ENCODE measurements at regions not wholly inside any gene's neighbourhood (a gene's known extent, or its start where the extent isn't known, plus 50 kb on each side); places are given as distances from the start of the nearest gene placed in this dataset.

DNA sequence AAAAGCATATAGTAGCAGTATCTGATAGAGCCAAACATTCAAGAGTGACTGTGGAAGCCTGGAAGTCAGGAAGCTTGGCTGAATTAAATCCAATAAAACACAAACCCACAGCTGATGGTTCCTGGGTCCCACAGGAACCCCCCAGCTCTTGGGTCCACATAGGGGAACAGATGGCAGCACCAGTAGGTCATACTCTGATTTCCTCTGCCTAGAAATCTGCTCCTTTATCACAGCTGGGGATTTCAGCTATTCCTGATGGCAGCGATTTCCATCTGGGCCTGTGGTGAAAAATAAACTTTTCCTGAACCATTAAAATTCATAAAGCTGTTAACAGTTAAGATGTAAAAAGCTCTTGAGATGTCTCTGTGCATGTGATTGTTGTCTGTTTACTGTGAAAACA, 202.0 kb upstream of the FRMD6 start:
- no peak for TF ChIP-seq RAD21 (IDR thresholded peaks at IDR 0.05; ENCODE audit: low read depth)
- TF ChIP-seq EP300 (IDR thresholded peaks at IDR 0.05; ENCODE audit: borderline replicate concordance), result no peak

DNA sequence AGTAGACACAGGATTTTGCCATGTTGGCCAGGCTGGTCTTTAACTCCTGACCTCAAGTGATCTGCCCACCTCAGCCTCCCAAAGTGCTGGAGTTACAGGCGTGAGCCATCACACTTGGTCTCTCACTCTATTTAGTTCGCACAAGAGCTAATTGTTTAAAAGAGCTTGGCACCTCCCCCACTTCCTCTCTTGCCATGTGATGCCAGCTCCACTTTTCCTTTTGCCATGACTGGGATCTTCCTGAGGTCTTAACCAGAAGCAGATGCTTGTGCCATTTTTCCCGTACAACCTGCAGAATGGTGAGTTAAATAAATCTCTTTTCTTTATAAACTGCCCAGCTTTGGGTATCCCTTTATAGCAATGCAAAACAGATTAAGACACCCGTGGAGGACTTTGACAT, 200.1 kb upstream of the FRMD6 start:
- TF ChIP-seq ZBTB7A (IDR thresholded peaks at IDR 0.05; ENCODE audit: low read depth), result no peak
- no peak for TF ChIP-seq YY1 (IDR thresholded peaks at IDR 0.05; ENCODE audit: low read depth)
- TF ChIP-seq RAD21 (IDR thresholded peaks at IDR 0.05; ENCODE audit: low read depth), result no peak
- no peak for TF ChIP-seq EP300 (IDR thresholded peaks at IDR 0.05; ENCODE audit: borderline replicate concordance)
- TF ChIP-seq, protein P1, sequence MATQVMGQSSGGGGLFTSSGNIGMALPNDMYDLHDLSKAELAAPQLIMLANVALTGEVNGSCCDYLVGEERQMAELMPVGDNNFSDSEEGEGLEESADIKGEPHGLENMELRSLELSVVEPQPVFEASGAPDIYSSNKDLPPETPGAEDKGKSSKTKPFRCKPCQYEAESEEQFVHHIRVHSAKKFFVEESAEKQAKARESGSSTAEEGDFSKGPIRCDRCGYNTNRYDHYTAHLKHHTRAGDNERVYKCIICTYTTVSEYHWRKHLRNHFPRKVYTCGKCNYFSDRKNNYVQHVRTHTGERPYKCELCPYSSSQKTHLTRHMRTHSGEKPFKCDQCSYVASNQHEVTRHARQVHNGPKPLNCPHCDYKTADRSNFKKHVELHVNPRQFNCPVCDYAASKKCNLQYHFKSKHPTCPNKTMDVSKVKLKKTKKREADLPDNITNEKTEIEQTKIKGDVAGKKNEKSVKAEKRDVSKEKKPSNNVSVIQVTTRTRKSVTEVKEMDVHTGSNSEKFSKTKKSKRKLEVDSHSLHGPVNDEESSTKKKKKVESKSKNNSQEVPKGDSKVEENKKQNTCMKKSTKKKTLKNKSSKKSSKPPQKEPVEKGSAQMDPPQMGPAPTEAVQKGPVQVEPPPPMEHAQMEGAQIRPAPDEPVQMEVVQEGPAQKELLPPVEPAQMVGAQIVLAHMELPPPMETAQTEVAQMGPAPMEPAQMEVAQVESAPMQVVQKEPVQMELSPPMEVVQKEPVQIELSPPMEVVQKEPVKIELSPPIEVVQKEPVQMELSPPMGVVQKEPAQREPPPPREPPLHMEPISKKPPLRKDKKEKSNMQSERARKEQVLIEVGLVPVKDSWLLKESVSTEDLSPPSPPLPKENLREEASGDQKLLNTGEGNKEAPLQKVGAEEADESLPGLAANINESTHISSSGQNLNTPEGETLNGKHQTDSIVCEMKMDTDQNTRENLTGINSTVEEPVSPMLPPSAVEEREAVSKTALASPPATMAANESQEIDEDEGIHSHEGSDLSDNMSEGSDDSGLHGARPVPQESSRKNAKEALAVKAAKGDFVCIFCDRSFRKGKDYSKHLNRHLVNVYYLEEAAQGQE (IDR thresholded peaks at IDR 0.05; ENCODE audit: low read depth), result no peak
- no peak for TF ChIP-seq EGR1 (IDR thresholded peaks at IDR 0.05)
- no peak for TF ChIP-seq TAF1 (IDR thresholded peaks at IDR 0.05; ENCODE audit: low read depth)
- TF ChIP-seq CREB1 (IDR thresholded peaks at IDR 0.05; ENCODE audit: low read depth), result no peak
- no peak for TF ChIP-seq NFIC (IDR thresholded peaks at IDR 0.05)
- TF ChIP-seq TEAD4 (IDR thresholded peaks at IDR 0.05), result no peak
- TF ChIP-seq, protein P2, sequence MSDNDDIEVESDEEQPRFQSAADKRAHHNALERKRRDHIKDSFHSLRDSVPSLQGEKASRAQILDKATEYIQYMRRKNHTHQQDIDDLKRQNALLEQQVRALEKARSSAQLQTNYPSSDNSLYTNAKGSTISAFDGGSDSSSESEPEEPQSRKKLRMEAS (IDR thresholded peaks at IDR 0.05), result no peak
- no peak for TF ChIP-seq CEBPB (IDR thresholded peaks at IDR 0.05)
- no peak for TF ChIP-seq TCF12 (IDR thresholded peaks at IDR 0.05; ENCODE audit: low read depth)
- no peak for TF ChIP-seq FOXM1 (IDR thresholded peaks at IDR 0.05; ENCODE audit: borderline replicate concordance, low read depth)
- TF ChIP-seq, protein P3, sequence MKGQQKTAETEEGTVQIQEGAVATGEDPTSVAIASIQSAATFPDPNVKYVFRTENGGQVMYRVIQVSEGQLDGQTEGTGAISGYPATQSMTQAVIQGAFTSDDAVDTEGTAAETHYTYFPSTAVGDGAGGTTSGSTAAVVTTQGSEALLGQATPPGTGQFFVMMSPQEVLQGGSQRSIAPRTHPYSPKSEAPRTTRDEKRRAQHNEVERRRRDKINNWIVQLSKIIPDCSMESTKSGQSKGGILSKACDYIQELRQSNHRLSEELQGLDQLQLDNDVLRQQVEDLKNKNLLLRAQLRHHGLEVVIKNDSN (IDR thresholded peaks at IDR 0.05), result no peak

- TF ChIP-seq, protein P1 (IDR thresholded peaks at IDR 0.05; ENCODE audit: low read depth), result no peak
- TF ChIP-seq EGR1 (IDR thresholded peaks at IDR 0.05) (no peak), ZBTB7A (IDR thresholded peaks at IDR 0.05; ENCODE audit: low read depth) (no peak), TEAD4 (IDR thresholded peaks at IDR 0.05) (no peak), EP300 (IDR thresholded peaks at IDR 0.05; ENCODE audit: borderline replicate concordance) (no peak), TCF12 (IDR thresholded peaks at IDR 0.05; ENCODE audit: low read depth) (no peak), RAD21 (IDR thresholded peaks at IDR 0.05; ENCODE audit: low read depth) (no peak)
- TF ChIP-seq, protein P3 (IDR thresholded peaks at IDR 0.05), result no peak
- TF ChIP-seq, protein P2 (IDR thresholded peaks at IDR 0.05), result no peak
These were observed 197.8 kb upstream of the FRMD6 start for GRCh38 chr14:51453869-51454268.

DNA sequence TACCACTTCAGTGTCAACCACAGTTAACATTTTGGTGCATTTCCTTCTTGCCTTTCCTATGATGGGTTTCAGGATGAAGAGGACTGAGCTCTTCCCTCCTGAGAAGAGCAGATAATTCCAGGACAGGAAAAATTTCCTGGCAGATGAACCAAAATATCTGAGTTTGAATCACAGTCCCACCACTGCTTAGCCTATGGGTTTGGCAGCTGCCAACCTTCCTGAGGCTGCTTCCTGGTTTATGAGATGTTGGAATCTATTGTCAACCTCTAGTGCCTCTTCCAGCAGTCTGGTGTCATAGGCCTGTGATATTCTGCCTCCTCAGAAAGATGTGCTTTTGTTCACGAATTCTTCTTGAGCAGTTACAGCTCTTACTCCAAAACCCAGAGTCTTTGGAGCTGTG, 197.4 kb upstream of the FRMD6 start:
- TF ChIP-seq YY1 (IDR thresholded peaks at IDR 0.05; ENCODE audit: low read depth), result no peak
- no peak for TF ChIP-seq TCF12 (IDR thresholded peaks at IDR 0.05; ENCODE audit: low read depth)
- no peak for TF ChIP-seq TEAD4 (IDR thresholded peaks at IDR 0.05)
- TF ChIP-seq ZBTB7A (IDR thresholded peaks at IDR 0.05; ENCODE audit: low read depth), result no peak
- TF ChIP-seq RAD21 (IDR thresholded peaks at IDR 0.05; ENCODE audit: low read depth), result no peak
- no peak for TF ChIP-seq CEBPB (IDR thresholded peaks at IDR 0.05)
- TF ChIP-seq, protein P1 (IDR thresholded peaks at IDR 0.05; ENCODE audit: low read depth), result no peak
- no peak for TF ChIP-seq TAF1 (IDR thresholded peaks at IDR 0.05; ENCODE audit: low read depth)
- TF ChIP-seq, protein P3 (IDR thresholded peaks at IDR 0.05), result no peak
- TF ChIP-seq CREB1 (IDR thresholded peaks at IDR 0.05; ENCODE audit: low read depth), result no peak
- TF ChIP-seq FOXM1 (IDR thresholded peaks at IDR 0.05; ENCODE audit: borderline replicate concordance, low read depth), result no peak
- no peak for TF ChIP-seq EP300 (IDR thresholded peaks at IDR 0.05; ENCODE audit: borderline replicate concordance)
- no peak for TF ChIP-seq NFIC (IDR thresholded peaks at IDR 0.05)
- TF ChIP-seq EGR1 (IDR thresholded peaks at IDR 0.05), result no peak
- TF ChIP-seq, protein P2 (IDR thresholded peaks at IDR 0.05), result no peak
